ENCODE measurements at regions not wholly inside any gene's neighbourhood (a gene's known extent, or its start where the extent isn't known, plus 50 kb on each side); places are given as distances from the start of the nearest gene placed in this dataset.

DNA sequence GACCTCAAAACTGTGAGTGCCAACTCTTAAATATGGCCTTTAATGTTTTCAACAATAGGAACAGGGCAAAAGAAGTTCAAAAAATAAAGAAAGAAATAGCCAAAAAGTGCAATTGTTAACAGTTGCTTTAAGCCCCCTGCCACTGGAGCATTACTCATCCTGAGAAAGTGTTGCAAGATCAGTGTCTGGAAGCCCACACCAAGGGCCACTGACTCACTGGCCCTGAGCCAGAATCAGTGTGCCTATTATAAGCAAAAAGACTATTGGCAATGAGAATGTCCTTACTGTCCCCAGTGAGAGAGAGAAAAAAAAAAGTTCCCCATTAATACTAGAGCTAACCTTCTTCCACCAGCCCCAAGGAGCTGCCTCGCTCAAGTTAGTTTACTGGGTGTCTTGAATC, 480.1 kb upstream of the ZNF385D start:
- Histone ChIP-seq H3K9me3 (no peaks in the 10 kb centered on the region), H3K27ac (ENCODE audit: low read depth in 2 of 2, low read length in 1 of 2) (no peak overlapping the region), H3K9ac (no peak overlapping the region), H3F3A (replicated peaks; ENCODE audit: insufficient read depth) (no peaks in the 10 kb centered on the region), H4K20me1 (ENCODE audit: insufficient read depth) (no peaks in the 10 kb centered on the region), H3K9me2 (no peaks in the 10 kb centered on the region), H3K4me1 (ENCODE audit: control insufficient read depth in 1 of 2, insufficient read depth in 2 of 2, low read depth in 1 of 2, low read length in 1 of 2) (no peaks in the 10 kb centered on the region), H2AFZ (ENCODE audit: low read depth) (no peak overlapping the region), H3K27me3 (ENCODE audit: insufficient read depth) (no peaks in the 10 kb centered on the region), H3K79me2 (ENCODE audit: insufficient read depth) (no peaks in the 10 kb centered on the region), H3K36me3 (replicated peaks in 1 of 2; ENCODE audit: control insufficient read depth in 1 of 2, insufficient read depth in 2 of 2, low read length in 1 of 2) (no peaks in the 10 kb centered on the region), H3K4me2 (no peak overlapping the region), H3K4me3 (ENCODE audit: low read depth in 2 of 2, low read length in 1 of 2) (no peak overlapping the region)
- POLR2A ChIA-PET: no interaction called here
- DNase-seq: no peak
- WGBS (ENCODE audit: low lambda C conversion rate): 60% methylated on average over 1 of the region's 1 CpG
- TF ChIP-seq CHD2 (IDR thresholded peaks at IDR 0.05; ENCODE audit: low read length, partially characterized antibody) (no peak), ELF1 (IDR thresholded peaks at IDR 0.05) (no peak), TCF12 (IDR thresholded peaks at IDR 0.05) (no peak)
- CTCF ChIA-PET: no interaction called here

DNA sequence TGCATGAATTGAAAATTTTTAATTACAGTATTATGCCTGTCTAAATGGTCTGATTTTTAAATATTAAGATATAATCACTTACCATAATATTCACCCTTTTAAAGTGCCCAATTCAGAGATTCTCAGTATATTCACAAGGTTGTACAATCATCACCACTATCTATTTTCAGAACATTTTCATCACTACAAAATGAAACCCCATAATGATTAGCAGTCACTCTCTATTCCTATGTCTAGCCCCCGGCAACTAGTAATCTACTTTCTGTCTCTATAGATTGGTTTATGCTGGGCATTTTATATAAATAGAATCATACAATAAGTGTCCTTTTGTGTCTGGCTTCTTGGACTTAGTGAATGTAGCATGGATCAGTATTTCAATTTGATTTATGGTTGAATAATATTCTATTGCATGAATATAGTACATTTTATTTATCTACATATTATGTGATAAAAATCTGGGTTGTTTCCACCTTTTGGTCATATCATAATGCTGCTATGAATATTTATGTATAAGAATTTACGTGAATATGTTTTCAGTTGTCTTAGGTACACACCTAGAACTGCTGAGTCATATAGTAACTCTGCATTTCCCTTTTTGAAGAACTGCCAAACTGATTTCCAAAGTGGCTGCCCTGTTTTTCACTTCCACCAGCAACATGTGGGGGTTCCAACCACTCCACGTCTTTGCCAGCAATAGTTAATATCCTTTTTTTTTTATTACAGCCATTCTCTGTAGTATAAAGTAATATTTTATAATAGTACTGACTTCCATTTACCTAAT, 485.7 kb upstream of the ZNF385D start:
- no peak for DNase-seq
- H3F3A ChIP-seq (replicated peaks; ENCODE audit: insufficient read depth): no peaks in the 10 kb centered on the region
- no peak overlapping the region for H2AFZ ChIP-seq (ENCODE audit: low read depth)
- no peaks in the 10 kb centered on the region for H3K79me2 ChIP-seq (ENCODE audit: insufficient read depth)
- H3K4me3 ChIP-seq (ENCODE audit: low read depth in 2 of 2, low read length in 1 of 2): no peak overlapping the region
- no peak overlapping the region for H3K27ac ChIP-seq (ENCODE audit: low read depth in 2 of 2, low read length in 1 of 2)
- no peaks in the 10 kb centered on the region for H3K4me1 ChIP-seq (ENCODE audit: control insufficient read depth in 1 of 2, insufficient read depth in 2 of 2, low read depth in 1 of 2, low read length in 1 of 2)
- TF ChIP-seq TAF1 (IDR thresholded peaks at IDR 0.05; ENCODE audit: borderline replicate concordance, low read depth, low read length): no peak
- TF ChIP-seq, protein P1, sequence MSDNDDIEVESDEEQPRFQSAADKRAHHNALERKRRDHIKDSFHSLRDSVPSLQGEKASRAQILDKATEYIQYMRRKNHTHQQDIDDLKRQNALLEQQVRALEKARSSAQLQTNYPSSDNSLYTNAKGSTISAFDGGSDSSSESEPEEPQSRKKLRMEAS (IDR thresholded peaks at IDR 0.05; ENCODE audit: low read depth): no peak
- TF ChIP-seq FOSL2 (IDR thresholded peaks at IDR 0.05; ENCODE audit: borderline replicate concordance, low read depth): no peak
- TF ChIP-seq, protein P2, sequence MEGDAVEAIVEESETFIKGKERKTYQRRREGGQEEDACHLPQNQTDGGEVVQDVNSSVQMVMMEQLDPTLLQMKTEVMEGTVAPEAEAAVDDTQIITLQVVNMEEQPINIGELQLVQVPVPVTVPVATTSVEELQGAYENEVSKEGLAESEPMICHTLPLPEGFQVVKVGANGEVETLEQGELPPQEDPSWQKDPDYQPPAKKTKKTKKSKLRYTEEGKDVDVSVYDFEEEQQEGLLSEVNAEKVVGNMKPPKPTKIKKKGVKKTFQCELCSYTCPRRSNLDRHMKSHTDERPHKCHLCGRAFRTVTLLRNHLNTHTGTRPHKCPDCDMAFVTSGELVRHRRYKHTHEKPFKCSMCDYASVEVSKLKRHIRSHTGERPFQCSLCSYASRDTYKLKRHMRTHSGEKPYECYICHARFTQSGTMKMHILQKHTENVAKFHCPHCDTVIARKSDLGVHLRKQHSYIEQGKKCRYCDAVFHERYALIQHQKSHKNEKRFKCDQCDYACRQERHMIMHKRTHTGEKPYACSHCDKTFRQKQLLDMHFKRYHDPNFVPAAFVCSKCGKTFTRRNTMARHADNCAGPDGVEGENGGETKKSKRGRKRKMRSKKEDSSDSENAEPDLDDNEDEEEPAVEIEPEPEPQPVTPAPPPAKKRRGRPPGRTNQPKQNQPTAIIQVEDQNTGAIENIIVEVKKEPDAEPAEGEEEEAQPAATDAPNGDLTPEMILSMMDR (IDR thresholded peaks at IDR 0.05): no peak
- no peak for TF ChIP-seq RXRA (IDR thresholded peaks at IDR 0.05; ENCODE audit: borderline replicate concordance, low read depth)
- TF ChIP-seq, protein P3, sequence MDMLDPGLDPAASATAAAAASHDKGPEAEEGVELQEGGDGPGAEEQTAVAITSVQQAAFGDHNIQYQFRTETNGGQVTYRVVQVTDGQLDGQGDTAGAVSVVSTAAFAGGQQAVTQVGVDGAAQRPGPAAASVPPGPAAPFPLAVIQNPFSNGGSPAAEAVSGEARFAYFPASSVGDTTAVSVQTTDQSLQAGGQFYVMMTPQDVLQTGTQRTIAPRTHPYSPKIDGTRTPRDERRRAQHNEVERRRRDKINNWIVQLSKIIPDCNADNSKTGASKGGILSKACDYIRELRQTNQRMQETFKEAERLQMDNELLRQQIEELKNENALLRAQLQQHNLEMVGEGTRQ (IDR thresholded peaks at IDR 0.05; ENCODE audit: borderline replicate concordance, low read depth, low read length): no peak
- TF ChIP-seq FOXJ3 (CRISPR knock-in tag; IDR thresholded peaks at IDR 0.05): no peak
- no peak for TF ChIP-seq TCF12 (IDR thresholded peaks at IDR 0.05)
- no peak for TF ChIP-seq RAD21 (IDR thresholded peaks at IDR 0.05; ENCODE audit: low read length)
- no peak for TF ChIP-seq MEF2A (IDR thresholded peaks at IDR 0.05; ENCODE audit: borderline replicate concordance, low read depth)
- no peak for TF ChIP-seq EZH2phosphoT487 (IDR thresholded peaks at IDR 0.05; ENCODE audit: borderline replicate concordance, low read depth)
- no peak for TF ChIP-seq TEAD4 (IDR thresholded peaks at IDR 0.05; ENCODE audit: borderline replicate concordance, insufficient read depth)
- WGBS (ENCODE audit: low lambda C conversion rate): 67% methylated on average over 3 of the region's 3 CpGs
- no peaks in the 10 kb centered on the region for H3K36me3 ChIP-seq (replicated peaks in 1 of 2; ENCODE audit: control insufficient read depth in 1 of 2, insufficient read depth in 2 of 2, low read length in 1 of 2)
- no peaks in the 10 kb centered on the region for H3K9me2 ChIP-seq
- H3K4me2 ChIP-seq: no peak overlapping the region
- H4K20me1 ChIP-seq (ENCODE audit: insufficient read depth): no peaks in the 10 kb centered on the region
- H3K9ac ChIP-seq: no peak overlapping the region
- CTCF ChIA-PET: no interaction called here
- H3K9me3 ChIP-seq: no peaks in the 10 kb centered on the region
- POLR2A ChIA-PET: no interaction called here
- no peaks in the 10 kb centered on the region for H3K27me3 ChIP-seq (ENCODE audit: insufficient read depth)

Data from SK-N-SH (cell line).